H1 (cell line): ENCODE measurements at regions not wholly inside any gene's neighbourhood (a gene's known extent, or its start where the extent isn't known, plus 50 kb on each side); places are given as distances from the start of the nearest gene placed in this dataset.

Source experiments
- CTCF ChIA-PET: fragments of 300-600 bp; sonication (Branson Sonifier 250); formaldehyde crosslinking; loops from one replicate; lab custom pipeline; 2021; ENCODE audit not compliant: partially characterized antibody; lab: Charles Lee
- POLR2A ChIA-PET: fragments of 300-600 bp; sonication (Branson Sonifier 250); formaldehyde crosslinking; loops from one replicate; lab custom pipeline; 2021; ENCODE audit warnings: inconsistent platforms; ENCODE audit not compliant: partially characterized antibody; lab: Charles Lee
- DNase-seq, 2 experiments: peaks; one replicate each; pipeline versions ENCODE4 v3.0.0 to v3.0.0-alpha.2; 2010 to 2022; ENCODE audit warnings: low spot score in 2 of 2, low read depth in 1 of 2, mixed read lengths in 1 of 2
- FAIRE-seq: peaks from 2 replicates; lab custom pipeline; 2011; peaks lifted over from hg19 to GRCh38; lab: Jason Lieb, UNC
- H2AFZ ChIP-seq: 2 replicates; pipeline ENCODE4 v1.8.1; 2012; ENCODE audit warnings: low read length, inconsistent platforms
- H2AK5ac ChIP-seq: 2 replicates; pipeline ENCODE4 v1.6.1; 2013; ENCODE audit warnings: low read depth, low read length
- H2BK120ac ChIP-seq: replicated peaks from 2 replicates; pipeline ENCODE3; 2013; ENCODE audit warnings: low read depth, low read length, inconsistent platforms
- H2BK12ac ChIP-seq: 2 replicates; pipeline ENCODE4 v1.6.1; 2013; ENCODE audit warnings: low read depth, low read length
- H2BK15ac ChIP-seq: 2 replicates; pipeline ENCODE4 v1.6.1; 2013; ENCODE audit warnings: low read length
- H2BK20ac ChIP-seq: 2 replicates; pipeline ENCODE4 v1.6.1; 2013; ENCODE audit warnings: low read length
- H2BK5ac ChIP-seq: 2 replicates; pipeline ENCODE4 v1.6.1; 2013; ENCODE audit warnings: low read depth, low read length
- H3K14ac ChIP-seq: 2 replicates; pipeline ENCODE4 v1.6.1; 2013; ENCODE audit warnings: inconsistent platforms; ENCODE audit not compliant: insufficient read length
- H3K18ac ChIP-seq: 2 replicates; pipeline ENCODE4 v1.6.1; 2013; ENCODE audit warnings: low read length; ENCODE audit errors: extremely low read depth
- H3K23ac ChIP-seq: 2 replicates; pipeline ENCODE4 v1.6.1; 2013; ENCODE audit warnings: inconsistent platforms; ENCODE audit not compliant: insufficient read length
- H3K23me2 ChIP-seq: 2 replicates; pipeline ENCODE4 v1.6.1; 2013; ENCODE audit warnings: low read depth, low read length
- H3K27ac ChIP-seq: 2 replicates; pipeline ENCODE4 v1.6.1; 2011; ENCODE audit warnings: low read depth, low read length, inconsistent platforms
- H3K27me3 ChIP-seq, 4 experiments: replicated peaks in 1 of 4; 1 replicate in 1 of 4; 2 replicates in 3 of 4; pipeline versions ENCODE4 v1.6.1 to v1.8.1; 2011 to 2013; ENCODE audit warnings: low read length in 3 of 4, mild to moderate bottlenecking in 3 of 4, inconsistent platforms in 2 of 4, mixed read lengths in 2 of 4, moderate library complexity in 1 of 4; ENCODE audit not compliant: control insufficient read depth in 3 of 4, insufficient read depth in 3 of 4; ENCODE audit errors: extremely low read depth in 1 of 4
- H3K36me3 ChIP-seq, 4 experiments: 2 replicates each; pipeline versions ENCODE4 v1.6.1 to v1.8.1; 2011 to 2013; ENCODE audit warnings: mild to moderate bottlenecking in 4 of 4, low read length in 3 of 4, moderate library complexity in 2 of 4, control low read depth in 1 of 4, inconsistent platforms in 1 of 4; ENCODE audit not compliant: insufficient read depth in 4 of 4, control insufficient read depth in 2 of 4
- H3K4ac ChIP-seq: replicated peaks from 2 replicates; pipeline ENCODE3; 2013; ENCODE audit warnings: low read length, low read depth, mixed read lengths, inconsistent platforms; ENCODE audit not compliant: insufficient read length
- H3K4me1 ChIP-seq, 4 experiments: replicated peaks in 1 of 4; 1 replicate in 1 of 4; 2 replicates in 3 of 4; pipeline versions ENCODE4 v1.6.1 to v1.8.1; 2011 to 2013; ENCODE audit warnings: low read length in 3 of 4, inconsistent platforms in 2 of 4, mixed read lengths in 1 of 4; ENCODE audit not compliant: insufficient read depth in 4 of 4, control insufficient read depth in 3 of 4
- H3K4me2 ChIP-seq, 2 experiments: 2 replicates each; pipeline versions ENCODE4 v1.6.1 to v1.8.1; 2011 to 2013; ENCODE audit warnings: low read depth in 2 of 2, low read length in 2 of 2, control low read depth in 1 of 2, inconsistent platforms in 1 of 2, mild to moderate bottlenecking in 1 of 2; ENCODE audit not compliant: insufficient read depth in 1 of 2
- H3K4me3 ChIP-seq, 4 experiments: fragments of 200-600, 300-600 bp in 1 of 4; sonication (generic), shearing (Covaris generic), sonication (Bioruptor Twin) in 1 of 4; 2 replicates each; pipeline versions ENCODE4 v1.5.1 to v1.8.1; 2011 to 2016; ENCODE audit warnings: low read length in 4 of 4, low read depth in 3 of 4, control low read depth in 2 of 4, inconsistent platforms in 2 of 4, mild to moderate bottlenecking in 2 of 4, mixed read lengths in 1 of 4, moderate library complexity in 1 of 4; ENCODE audit not compliant: insufficient read depth in 2 of 4; ENCODE audit errors: extremely low read depth in 1 of 4
- H3K56ac ChIP-seq: replicated peaks from 2 replicates; pipeline ENCODE3; 2013; ENCODE audit warnings: low read depth, mild to moderate bottlenecking, mixed read lengths, low read length, inconsistent platforms; ENCODE audit not compliant: insufficient read length
- H3K79me1 ChIP-seq: 2 replicates; pipeline ENCODE4 v1.6.1; 2013; ENCODE audit warnings: low read depth, low read length, control low read depth
- H3K79me2 ChIP-seq, 2 experiments: 2 replicates each; pipeline versions ENCODE4 v1.6.1 to v1.8.1; 2012 to 2013; ENCODE audit warnings: low read length in 2 of 2, mild to moderate bottlenecking in 2 of 2, inconsistent platforms in 1 of 2; ENCODE audit not compliant: insufficient read depth in 2 of 2, control insufficient read depth in 1 of 2
- H3K9ac ChIP-seq, 4 experiments: replicated peaks in 1 of 4; 1 replicate in 1 of 4; 2 replicates in 3 of 4; pipeline versions ENCODE4 v1.6.1 to v1.8.1; 2011 to 2013; ENCODE audit warnings: low read depth in 3 of 4, low read length in 3 of 4, control low read depth in 2 of 4, mild to moderate bottlenecking in 2 of 4, moderate library complexity in 2 of 4, inconsistent platforms in 1 of 4; ENCODE audit errors: extremely low read depth in 1 of 4
- H3K9me3 ChIP-seq, 2 experiments: 2 replicates each; pipeline versions ENCODE4 v1.6.1 to v1.8.1; 2012 to 2013; ENCODE audit warnings: mild to moderate bottlenecking in 2 of 2, moderate library complexity in 2 of 2, control low read depth in 1 of 2, inconsistent platforms in 1 of 2, low read depth in 1 of 2, low read length in 1 of 2, mixed read lengths in 1 of 2; ENCODE audit not compliant: insufficient read depth in 2 of 2
- H4K20me1 ChIP-seq, 2 experiments: replicated peaks in 1 of 2; 2 replicates each; pipeline versions ENCODE3 to v1.8.1; 2011 to 2013; ENCODE audit warnings: inconsistent platforms in 2 of 2, low read length in 2 of 2, mild to moderate bottlenecking in 1 of 2; ENCODE audit not compliant: insufficient read depth in 2 of 2, control insufficient read depth in 1 of 2
- H4K5ac ChIP-seq: 2 replicates; pipeline ENCODE4 v1.6.1; 2013; ENCODE audit warnings: low read length, low read depth, mixed read lengths, inconsistent platforms; ENCODE audit not compliant: insufficient read length
- H4K8ac ChIP-seq: 2 replicates; pipeline ENCODE4 v1.8.0; 2013; ENCODE audit warnings: mild to moderate bottlenecking, moderate library complexity, low read length, inconsistent platforms; ENCODE audit not compliant: insufficient read depth; ENCODE audit errors: extremely low read depth
- H4K91ac ChIP-seq: replicated peaks from 2 replicates; pipeline ENCODE3; 2013; ENCODE audit warnings: low read length, mixed read lengths, inconsistent platforms; ENCODE audit not compliant: insufficient read length
- BRCA1 ChIP-seq: IDR thresholded peaks from 2 replicates; pipeline ENCODE4 v1.6.1; 2012; ENCODE audit warnings: low read depth, low read length, improper control_type of control experiment
- CBX5 ChIP-seq: fragments of 300-800, 300-1000 bp; sonication (generic); IDR thresholded peaks from 2 replicates; pipeline ENCODE4 v1.7.1; 2016; ENCODE audit warnings: antibody characterized with exemption, low read length, low read depth
- CBX8 ChIP-seq: fragments of 300-800, 300-1000 bp; sonication (generic); IDR thresholded peaks from 2 replicates; pipeline ENCODE4 v1.7.1; 2016; ENCODE audit warnings: low read depth, low read length, borderline replicate concordance
- GABPA ChIP-seq: IDR thresholded peaks from 2 replicates; pipeline ENCODE4 v1.6.1; 2011; ENCODE audit warnings: mild to moderate bottlenecking, low read length, moderate library complexity, borderline replicate concordance; ENCODE audit not compliant: insufficient read depth
- POU5F1 ChIP-seq: IDR thresholded peaks from 2 replicates; pipeline ENCODE4 v1.6.1; 2011; ENCODE audit warnings: low read depth, mild to moderate bottlenecking, low read length, moderate library complexity
- USF2 ChIP-seq: IDR thresholded peaks from 2 replicates; pipeline ENCODE4 v1.6.1; 2011; ENCODE audit warnings: low read length, improper control_type of control experiment
- WGBS, 2 experiments: shearing (Covaris generic) in 1 of 2; methylation state at CpG; one replicate each; pipeline versions ENCODE4 v1.1.6 to v1.1.7; 2013 to 2015; ENCODE audit warnings: low lambda C conversion rate in 2 of 2, mixed read lengths in 2 of 2, inconsistent platforms in 1 of 2, low coverage in 1 of 2, missing lambda C conversion rate in 1 of 2; ENCODE audit not compliant: insufficient replicate concordance in 2 of 2, insufficient coverage in 1 of 2, insufficient read length in 1 of 2; ENCODE audit errors: extremely low coverage in 1 of 2, missing lambda C conversion rate in 1 of 2; 5-methylcytosine and 5-hydroxymethylcytosine counted together
- TF ChIP-seq, protein P1 (sequence below): IDR thresholded peaks from 2 replicates; pipeline ENCODE4 v1.6.1; 2012; ENCODE audit warnings: inconsistent platforms

GRCh38 chr12:13552830-13553229 is 356.3 kb downstream of the EMP1 start:
- H2BK12ac ChIP-seq, result no peak overlapping the region
- H3K79me1 ChIP-seq, result no peaks in the 10 kb centered on the region
- H3K56ac ChIP-seq, result no peak overlapping the region
- H3K27me3 ChIP-seq, result no peaks in the 10 kb centered on the region
- no peak overlapping the region for H3K14ac ChIP-seq
- H4K91ac ChIP-seq, result no peak overlapping the region
- no peaks in the 10 kb centered on the region for H3K36me3 ChIP-seq
- no peak overlapping the region for H2BK5ac ChIP-seq
- no peak overlapping the region for H2AFZ ChIP-seq
- H4K8ac ChIP-seq, result no peak overlapping the region
- no peak overlapping the region for H4K5ac ChIP-seq
- H3K9ac ChIP-seq, result no peak overlapping the region
- H4K20me1 ChIP-seq, result no peaks in the 10 kb centered on the region
- H2AK5ac ChIP-seq, result no peak overlapping the region
- no peak overlapping the region for H3K27ac ChIP-seq
- no peak for FAIRE-seq
- no peak overlapping the region for H3K4me2 ChIP-seq
- no peak overlapping the region for H2BK20ac ChIP-seq
- TF ChIP-seq POU5F1 (no peak), CBX8 (no peak), BRCA1 (no peak), GABPA (no peak), USF2 (no peak), CBX5 (no peak)
- TF ChIP-seq, protein P1, sequence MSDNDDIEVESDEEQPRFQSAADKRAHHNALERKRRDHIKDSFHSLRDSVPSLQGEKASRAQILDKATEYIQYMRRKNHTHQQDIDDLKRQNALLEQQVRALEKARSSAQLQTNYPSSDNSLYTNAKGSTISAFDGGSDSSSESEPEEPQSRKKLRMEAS, result no peak
- TF ChIP-seq, all 59 proteins: peak for 0
- DNase-seq, result no peak
- Histone ChIP-seq H3K79me2 (no peaks in the 10 kb centered on the region), H3K4ac (no peak overlapping the region), H3K9me3 (no peaks in the 10 kb centered on the region), H3K18ac (no peak overlapping the region), H2BK15ac (no peak overlapping the region), H3K23me2 (peaks cover 2% of the 10 kb centered on the region; the same call in 1 of the 2 replicates), H3K23ac (no peak overlapping the region), H3K4me3 (no peak overlapping the region), H3K4me1 (no peaks in the 10 kb centered on the region), H2BK120ac (no peak overlapping the region)
- POLR2A ChIA-PET, result interaction anchor here (1.0 kb wide), 1 partner anchor 12 kb away, joined by 3 read pairs; no protein-coding TSS in a partner anchor
- 87% methylated on average over 4 of the region's 4 CpGs; no CpG with 5 or more reads in 1 of the 2 experiments for WGBS, 2 experiments
- CTCF ChIA-PET, result interaction anchor here (1.2 to 1.3 kb wide), 2 partner anchors 18 to 309 kb away, joined by 3 to 5 read pairs; no protein-coding TSS in a partner anchor
